HCT116 (cell line): ENCODE measurements at regions not wholly inside any gene's neighbourhood (a gene's known extent, or its start where the extent isn't known, plus 50 kb on each side); places are given as distances from the start of the nearest gene placed in this dataset.

Experiments used
- CTCF ChIP-seq, 3 experiments: fragments of 200-600 bp in 1 of 3; sonication (generic) in 1 of 3; IDR thresholded peaks in 2 of 3; conservative IDR thresholded peaks in 1 of 3; 2 replicates each; pipeline ENCODE4 v1.5.1; 2012 to 2017; ENCODE audit warnings: low read depth in 2 of 3, low read length in 2 of 3, antibody characterized with exemption in 1 of 3, borderline replicate concordance in 1 of 3, control low read depth in 1 of 3, mild to moderate bottlenecking in 1 of 3, mixed read lengths in 1 of 3, mixed run types in 1 of 3, moderate library complexity in 1 of 3; ENCODE audit not compliant: insufficient read depth in 1 of 3
- EGR1 ChIP-seq: IDR thresholded peaks from 2 replicates; pipeline ENCODE4 v1.6.1; 2012; ENCODE audit warnings: low read depth
- POLR2A ChIP-seq: IDR thresholded peaks from 2 replicates; pipeline ENCODE4 v1.7.0; 2011; ENCODE audit warnings: borderline replicate concordance; ENCODE audit not compliant: insufficient read depth, insufficient read length; ENCODE audit errors: extremely low read depth
- POLR2AphosphoS5 ChIP-seq: IDR thresholded peaks from 2 replicates; pipeline ENCODE4 v1.6.1; 2011; ENCODE audit warnings: mild to moderate bottlenecking, low read depth, low read length, moderate library complexity
- SIN3A ChIP-seq: IDR thresholded peaks from 2 replicates; pipeline ENCODE4 v1.6.1; 2012; ENCODE audit warnings: low read depth
- SP1 ChIP-seq: IDR thresholded peaks from 2 replicates; pipeline ENCODE4 v1.6.1; 2012; ENCODE audit warnings: low read depth
- SRF ChIP-seq: IDR thresholded peaks from 2 replicates; pipeline ENCODE4 v1.6.1; 2012; ENCODE audit warnings: low read depth
- ZNF274 ChIP-seq: fragments of 200-500 bp; sonication (Bioruptor generic); IDR thresholded peaks from 2 replicates; pipeline ENCODE4 v1.6.1; 2014; ENCODE audit warnings: mild to moderate bottlenecking, low read depth, low read length, inconsistent platforms
- TF ChIP-seq, protein P1 (sequence below): IDR thresholded peaks from 2 replicates; pipeline ENCODE4 v1.6.1; 2012; ENCODE audit warnings: low read depth

- TF ChIP-seq POLR2AphosphoS5: no peak
- no peak for TF ChIP-seq EGR1
- no peak for TF ChIP-seq CTCF (IDR thresholded peaks at IDR 0.05 in 2 of 3, conservative IDR thresholded peaks at IDR 0.05 in 1 of 3; ENCODE audit: borderline replicate concordance in 1 of 3, insufficient read depth in 1 of 3, low read depth in 2 of 3, low read length in 2 of 3)
- no peak for TF ChIP-seq POLR2A
- TF ChIP-seq ZNF274: no peak
- no peak for TF ChIP-seq SP1
- TF ChIP-seq, protein P1, sequence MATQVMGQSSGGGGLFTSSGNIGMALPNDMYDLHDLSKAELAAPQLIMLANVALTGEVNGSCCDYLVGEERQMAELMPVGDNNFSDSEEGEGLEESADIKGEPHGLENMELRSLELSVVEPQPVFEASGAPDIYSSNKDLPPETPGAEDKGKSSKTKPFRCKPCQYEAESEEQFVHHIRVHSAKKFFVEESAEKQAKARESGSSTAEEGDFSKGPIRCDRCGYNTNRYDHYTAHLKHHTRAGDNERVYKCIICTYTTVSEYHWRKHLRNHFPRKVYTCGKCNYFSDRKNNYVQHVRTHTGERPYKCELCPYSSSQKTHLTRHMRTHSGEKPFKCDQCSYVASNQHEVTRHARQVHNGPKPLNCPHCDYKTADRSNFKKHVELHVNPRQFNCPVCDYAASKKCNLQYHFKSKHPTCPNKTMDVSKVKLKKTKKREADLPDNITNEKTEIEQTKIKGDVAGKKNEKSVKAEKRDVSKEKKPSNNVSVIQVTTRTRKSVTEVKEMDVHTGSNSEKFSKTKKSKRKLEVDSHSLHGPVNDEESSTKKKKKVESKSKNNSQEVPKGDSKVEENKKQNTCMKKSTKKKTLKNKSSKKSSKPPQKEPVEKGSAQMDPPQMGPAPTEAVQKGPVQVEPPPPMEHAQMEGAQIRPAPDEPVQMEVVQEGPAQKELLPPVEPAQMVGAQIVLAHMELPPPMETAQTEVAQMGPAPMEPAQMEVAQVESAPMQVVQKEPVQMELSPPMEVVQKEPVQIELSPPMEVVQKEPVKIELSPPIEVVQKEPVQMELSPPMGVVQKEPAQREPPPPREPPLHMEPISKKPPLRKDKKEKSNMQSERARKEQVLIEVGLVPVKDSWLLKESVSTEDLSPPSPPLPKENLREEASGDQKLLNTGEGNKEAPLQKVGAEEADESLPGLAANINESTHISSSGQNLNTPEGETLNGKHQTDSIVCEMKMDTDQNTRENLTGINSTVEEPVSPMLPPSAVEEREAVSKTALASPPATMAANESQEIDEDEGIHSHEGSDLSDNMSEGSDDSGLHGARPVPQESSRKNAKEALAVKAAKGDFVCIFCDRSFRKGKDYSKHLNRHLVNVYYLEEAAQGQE: no peak
- TF ChIP-seq SRF: no peak
- TF ChIP-seq SIN3A: no peak
These were observed 115.0 kb upstream of the SLC25A33 start for GRCh38 chr1:9424261-9424660.
